ENCODE measurements at regions not wholly inside any gene's neighbourhood (a gene's known extent, or its start where the extent isn't known, plus 50 kb on each side); places are given as distances from the start of the nearest gene placed in this dataset.

DNA sequence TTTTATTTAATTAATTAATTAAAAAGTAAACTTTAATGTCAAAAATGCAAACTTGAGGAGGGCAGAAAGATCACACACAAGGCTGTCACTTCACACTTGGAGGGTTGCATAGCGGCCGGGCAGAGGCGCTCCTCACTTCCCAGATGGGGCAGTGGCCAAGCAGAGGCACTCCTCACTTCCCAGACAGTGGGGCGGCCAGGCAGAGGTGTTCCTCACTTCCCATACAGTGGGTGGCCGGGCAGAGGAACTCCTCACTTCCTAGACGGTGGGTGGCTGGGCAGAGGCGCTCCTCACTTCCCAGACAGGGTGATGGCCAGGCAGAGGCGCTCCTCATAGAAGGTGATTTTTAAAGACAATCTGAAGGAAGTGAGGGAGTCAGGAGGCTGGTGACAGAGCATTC is 277.5 kb downstream of the PDCD6IP start:
- TF ChIP-seq, protein P1, sequence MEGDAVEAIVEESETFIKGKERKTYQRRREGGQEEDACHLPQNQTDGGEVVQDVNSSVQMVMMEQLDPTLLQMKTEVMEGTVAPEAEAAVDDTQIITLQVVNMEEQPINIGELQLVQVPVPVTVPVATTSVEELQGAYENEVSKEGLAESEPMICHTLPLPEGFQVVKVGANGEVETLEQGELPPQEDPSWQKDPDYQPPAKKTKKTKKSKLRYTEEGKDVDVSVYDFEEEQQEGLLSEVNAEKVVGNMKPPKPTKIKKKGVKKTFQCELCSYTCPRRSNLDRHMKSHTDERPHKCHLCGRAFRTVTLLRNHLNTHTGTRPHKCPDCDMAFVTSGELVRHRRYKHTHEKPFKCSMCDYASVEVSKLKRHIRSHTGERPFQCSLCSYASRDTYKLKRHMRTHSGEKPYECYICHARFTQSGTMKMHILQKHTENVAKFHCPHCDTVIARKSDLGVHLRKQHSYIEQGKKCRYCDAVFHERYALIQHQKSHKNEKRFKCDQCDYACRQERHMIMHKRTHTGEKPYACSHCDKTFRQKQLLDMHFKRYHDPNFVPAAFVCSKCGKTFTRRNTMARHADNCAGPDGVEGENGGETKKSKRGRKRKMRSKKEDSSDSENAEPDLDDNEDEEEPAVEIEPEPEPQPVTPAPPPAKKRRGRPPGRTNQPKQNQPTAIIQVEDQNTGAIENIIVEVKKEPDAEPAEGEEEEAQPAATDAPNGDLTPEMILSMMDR (IDR thresholded peaks at IDR 0.05; ENCODE audit: insufficient read depth, low read length, poor library complexity, severe bottlenecking), result no peak
- no peak for TF ChIP-seq EZH2phosphoT487 (conservative IDR thresholded peaks at IDR 0.05; ENCODE audit: low read length)
